ENCODE measurements at regions not wholly inside any gene's neighbourhood (a gene's known extent, or its start where the extent isn't known, plus 50 kb on each side); places are given as distances from the start of the nearest gene placed in this dataset.
"Not testable (repeated sequence)": the region's sequence is repeated elsewhere in the genome, so short reads cannot be mapped to it uniquely, and the experiment has no call there.

GRCh38 chr18:30142248-30142647, 900.3 kb downstream of the DSC3 start:
- no peak for DNase-seq

- not testable (repeated sequence) for DNase-seq
These were observed 901.0 kb downstream of the DSC3 start for GRCh38 chr18:30141506-30141905.

- no peak for DNase-seq
These were observed 902.8 kb downstream of the DSC3 start for GRCh38 chr18:30139631-30140287.

- no peak for DNase-seq
These were observed 906.6 kb downstream of the DSC3 start for GRCh38 chr18:30135938-30136337.

- no peak for DNase-seq
These were observed 908.5 kb downstream of the DSC3 start for GRCh38 chr18:30134020-30134419.

- DNase-seq, result no peak
These were observed 909.6 kb downstream of the DSC3 start for GRCh38 chr18:30132959-30133358.

GRCh38 chr18:30121397-30121796, 921.1 kb downstream of the DSC3 start:
- DNase-seq, result no peak

- DNase-seq, result no peak
These were observed 929.1 kb downstream of the DSC3 start for GRCh38 chr18:30113454-30113853.

- DNase-seq, result no peak
These were observed 936.2 kb downstream of the DSC3 start for GRCh38 chr18:30106356-30106755.

GRCh38 chr18:30103881-30104280, 938.7 kb downstream of the DSC3 start:
- DNase-seq, result no peak

- no peak for DNase-seq
These were observed 945.7 kb downstream of the DSC3 start for GRCh38 chr18:30096796-30097195.

GRCh38 chr18:30094556-30094955, 948.0 kb downstream of the DSC3 start:
- no peak for DNase-seq

- DNase-seq, result no peak
These were observed 949.2 kb downstream of the DSC3 start for GRCh38 chr18:30093376-30093775.

- no peak for DNase-seq
These were observed 954.1 kb downstream of the DSC3 start for GRCh38 chr18:30088238-30089015.

GRCh38 chr18:30086351-30086750, 956.2 kb downstream of the DSC3 start:
- DNase-seq, result no peak

GRCh38 chr18:30081122-30081521, 961.4 kb downstream of the DSC3 start:
- DNase-seq, result no peak

- DNase-seq, result no peak
These were observed 969.7 kb downstream of the DSC3 start for GRCh38 chr18:30072609-30073385.

GRCh38 chr18:30066288-30066687, 976.3 kb downstream of the DSC3 start:
- no peak for DNase-seq

GRCh38 chr18:30057398-30057797, 985.1 kb downstream of the DSC3 start:
- no peak for DNase-seq

GRCh38 chr18:30056528-30056927, 986.0 kb downstream of the DSC3 start:
- DNase-seq, result no peak

- DNase-seq, result no peak
These were observed 998.0 kb downstream of the DSC3 start for GRCh38 chr18:30044496-30044895.

- DNase-seq, result no peak
These were observed 1003.3 kb downstream of the DSC3 start for GRCh38 chr18:30039201-30039600.

GRCh38 chr18:30034818-30035217, 1007.7 kb downstream of the DSC3 start:
- no peak for DNase-seq

GRCh38 chr18:30016179-30016578, 1026.4 kb downstream of the DSC3 start:
- no peak for DNase-seq

Measured in CD4-positive, alpha-beta T cell treated with Interleukin-4 for 1 hour (primary cell).